G401.6 (cell line): ENCODE measurements at regions not wholly inside any gene's neighbourhood (a gene's known extent, or its start where the extent isn't known, plus 50 kb on each side); places are given as distances from the start of the nearest gene placed in this dataset.

Source experiments
- FAIRE-seq: peaks from 2 replicates; lab custom pipeline; 2012; peaks lifted over from hg19 to GRCh38; lab: Jason Lieb, UNC

DNA sequence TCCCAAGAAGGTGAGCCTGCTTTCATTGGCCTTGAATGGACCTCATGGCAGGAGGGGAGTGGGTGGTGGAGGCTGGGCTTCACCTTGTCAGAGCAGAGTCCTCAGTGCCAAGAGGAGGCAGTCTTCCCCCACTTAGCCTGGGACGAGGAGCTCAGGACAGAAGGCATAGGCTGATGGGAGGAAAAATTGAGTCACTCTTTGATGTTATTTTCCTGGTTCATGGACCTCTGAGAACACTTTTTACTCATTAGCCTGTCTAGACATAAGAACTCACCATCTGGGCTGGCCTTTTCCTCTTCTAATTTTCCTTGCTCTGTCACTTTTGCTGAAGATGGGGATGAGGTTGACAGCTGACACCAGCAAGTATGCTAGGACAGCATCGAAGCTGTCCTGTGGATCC is 225.7 kb upstream of the TNP1 start:
- FAIRE-seq, result no peak

DNA sequence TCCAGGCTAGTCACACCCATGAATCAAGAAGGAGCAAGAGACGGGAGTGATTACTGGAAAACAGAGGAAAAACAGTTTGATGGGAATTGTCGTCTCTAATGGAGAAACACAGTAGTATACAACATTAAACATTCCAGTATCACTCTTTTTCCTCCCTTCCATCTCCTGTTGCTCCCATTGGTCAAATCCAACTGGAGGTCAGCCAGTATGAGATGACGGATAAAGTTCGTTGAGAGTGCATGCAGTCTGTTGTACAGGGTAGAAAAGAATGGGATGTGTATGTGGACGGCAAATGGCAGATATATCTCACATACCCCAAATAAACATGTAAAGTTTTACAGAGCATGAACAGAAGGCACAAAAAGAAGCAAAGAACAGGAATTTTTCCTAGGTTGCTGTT is 221.9 kb upstream of the TNP1 start:
- FAIRE-seq, result no peak

DNA sequence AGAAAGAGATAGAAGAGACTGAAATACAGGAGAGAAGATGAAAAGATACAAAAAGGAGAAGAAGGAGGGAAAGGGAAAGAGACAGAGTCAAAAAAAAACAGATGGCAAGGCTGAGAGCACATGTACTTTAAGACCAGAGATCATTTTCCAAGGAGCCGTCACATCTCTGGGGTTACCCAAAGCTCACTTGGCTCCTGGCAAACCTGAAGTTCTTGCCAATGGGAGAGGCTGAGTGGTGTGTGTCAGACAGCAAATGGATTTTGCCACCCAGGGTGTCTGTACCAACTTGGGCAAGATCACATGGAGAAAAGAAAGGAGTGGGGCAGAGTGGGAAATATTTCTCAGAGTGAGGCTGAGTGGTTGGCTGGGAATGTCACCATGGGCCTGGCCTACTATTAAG is 219.3 kb upstream of the TNP1 start:
- no peak for FAIRE-seq

DNA sequence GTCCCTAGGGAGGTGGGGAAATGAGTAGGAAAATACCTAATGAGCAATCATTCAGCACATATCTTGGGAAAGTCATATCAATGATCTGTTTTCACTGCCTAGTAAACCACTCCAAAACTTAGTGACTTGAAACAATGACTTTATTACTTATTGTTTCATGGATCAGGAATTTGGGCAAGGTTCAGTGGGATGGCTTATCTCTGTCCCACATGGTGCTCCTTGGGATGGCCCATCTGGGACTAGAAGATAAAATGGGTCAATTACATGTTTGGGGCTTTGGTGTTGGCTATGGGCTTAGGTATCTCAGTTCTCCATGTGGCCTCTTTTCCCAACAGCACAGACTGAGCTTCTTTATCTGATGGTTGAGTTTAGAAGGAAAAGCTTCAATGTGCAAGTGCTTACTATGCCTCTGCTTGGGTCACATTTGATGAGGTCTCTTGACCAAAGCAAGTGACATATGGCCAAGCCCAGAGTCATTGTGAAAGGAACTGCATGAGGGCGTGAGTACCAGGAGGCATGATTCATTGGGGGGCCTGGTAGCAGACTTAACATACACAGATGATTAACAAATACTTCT is 218.1 kb upstream of the TNP1 start:
- FAIRE-seq, result no peak

DNA sequence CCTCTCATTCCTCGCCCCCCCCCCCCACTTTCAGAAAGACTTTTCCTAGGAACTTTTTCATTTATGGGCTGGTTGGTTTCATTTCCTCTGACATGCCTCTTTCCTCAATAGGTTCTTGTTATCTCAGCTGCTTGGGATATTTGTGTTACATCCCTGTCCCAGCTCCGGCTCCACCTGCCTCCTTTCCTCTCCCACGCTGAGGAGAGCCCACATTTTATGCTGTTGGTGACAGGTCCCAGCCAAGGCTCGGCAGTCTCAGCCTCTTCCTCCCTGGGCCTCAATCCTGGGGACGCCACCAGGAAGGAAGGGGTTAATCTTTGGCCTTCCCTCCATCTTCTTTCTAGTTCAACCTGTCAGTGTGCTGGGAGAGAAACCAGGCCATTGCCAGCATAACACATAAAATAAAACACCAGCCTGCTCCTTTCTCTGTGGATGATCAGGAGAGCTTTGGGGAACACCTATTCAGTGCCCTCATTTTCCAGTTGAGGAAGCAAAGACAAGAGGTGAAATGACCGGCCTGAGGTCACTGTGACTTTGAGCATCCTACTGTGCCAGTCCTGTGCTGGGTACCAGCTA is 216.9 kb upstream of the TNP1 start:
- no peak for FAIRE-seq

DNA sequence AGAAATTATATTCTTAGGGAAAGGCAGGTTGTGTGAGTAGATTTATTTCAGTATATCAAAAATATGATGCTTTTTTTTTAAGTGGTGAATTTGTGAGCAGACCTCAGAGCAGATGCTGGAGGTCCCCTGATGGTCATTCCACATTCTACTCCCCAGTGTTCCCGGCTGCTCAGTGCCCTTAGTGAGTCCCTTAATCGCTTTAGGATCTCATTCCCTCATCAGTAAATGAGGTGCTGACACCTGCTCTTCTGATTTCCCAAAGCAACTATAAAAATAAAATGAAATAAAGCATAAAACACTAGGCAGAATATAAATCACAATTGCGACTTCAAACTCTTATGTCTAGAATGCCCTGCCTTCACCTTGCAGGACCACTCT is 216.2 kb upstream of the TNP1 start:
- no peak for FAIRE-seq

DNA sequence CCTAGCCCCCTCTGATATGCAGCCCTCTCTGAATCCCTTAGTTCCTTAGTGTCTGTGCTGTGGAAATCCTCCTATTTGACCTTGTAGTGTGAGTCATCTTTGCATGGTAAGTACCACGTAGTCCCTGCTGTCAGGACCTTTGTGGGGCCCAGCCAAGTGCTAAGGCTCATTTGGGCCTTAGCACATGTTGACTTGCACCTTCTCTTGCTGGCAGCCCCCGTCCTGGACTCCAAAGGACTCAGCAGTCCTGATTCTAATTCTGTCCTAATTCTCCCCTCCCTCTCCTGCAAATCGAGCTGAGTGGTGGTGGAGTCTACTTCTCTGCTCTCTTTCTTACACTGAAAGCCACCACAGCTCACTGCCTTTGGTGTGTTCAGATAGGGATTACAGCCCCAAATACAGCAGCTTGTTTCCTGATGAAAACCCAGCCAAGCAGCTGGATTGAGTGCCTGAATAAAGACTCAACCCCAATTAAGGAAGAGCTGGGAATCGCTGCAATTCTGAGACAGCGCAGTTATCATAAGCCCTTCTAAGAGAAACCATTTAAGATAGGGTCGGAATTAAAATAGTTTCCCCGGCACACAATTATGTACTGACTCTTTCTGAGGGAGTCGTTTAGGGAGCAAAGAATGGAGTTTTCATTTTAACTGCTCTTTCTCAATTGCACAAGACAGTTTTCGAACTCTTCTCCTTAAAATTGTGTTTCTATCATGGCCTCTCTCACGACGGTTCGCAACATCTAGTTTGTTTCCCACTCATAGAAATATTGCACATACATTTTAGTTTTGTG is 215.6 kb upstream of the TNP1 start:
- FAIRE-seq, result no peak

DNA sequence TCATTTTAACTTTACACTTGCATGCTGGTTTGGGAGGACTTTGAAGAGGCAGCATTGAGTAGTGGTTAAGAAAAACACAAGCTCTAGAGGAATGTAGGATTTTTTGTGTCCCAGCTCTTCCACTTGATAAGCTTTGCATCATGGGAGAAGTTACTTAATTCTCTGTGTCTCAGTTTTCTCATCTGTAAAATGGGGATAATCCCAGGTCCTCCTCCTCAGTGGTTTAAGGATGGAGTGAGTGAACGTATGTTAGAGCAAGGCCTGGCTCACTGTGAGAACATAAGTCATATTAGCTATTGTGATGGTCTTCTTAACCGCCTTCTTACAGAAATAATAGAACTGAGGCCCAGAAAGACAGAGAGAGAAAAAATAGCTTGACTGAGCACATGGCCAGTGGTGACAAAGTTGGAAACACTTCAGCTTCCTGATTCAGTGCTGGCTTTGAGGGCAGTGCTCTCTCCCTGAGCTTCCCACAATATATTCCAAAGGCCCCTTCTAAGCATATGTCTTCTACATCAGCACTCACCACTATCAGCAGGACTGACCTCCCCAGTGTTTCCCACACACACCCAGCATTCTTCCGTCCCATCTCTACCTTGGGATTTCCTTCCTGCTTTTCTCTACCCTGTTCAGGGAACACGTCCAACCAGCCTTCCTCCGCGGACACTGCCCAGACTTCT is 214.9 kb upstream of the TNP1 start:
- FAIRE-seq, result no peak

DNA sequence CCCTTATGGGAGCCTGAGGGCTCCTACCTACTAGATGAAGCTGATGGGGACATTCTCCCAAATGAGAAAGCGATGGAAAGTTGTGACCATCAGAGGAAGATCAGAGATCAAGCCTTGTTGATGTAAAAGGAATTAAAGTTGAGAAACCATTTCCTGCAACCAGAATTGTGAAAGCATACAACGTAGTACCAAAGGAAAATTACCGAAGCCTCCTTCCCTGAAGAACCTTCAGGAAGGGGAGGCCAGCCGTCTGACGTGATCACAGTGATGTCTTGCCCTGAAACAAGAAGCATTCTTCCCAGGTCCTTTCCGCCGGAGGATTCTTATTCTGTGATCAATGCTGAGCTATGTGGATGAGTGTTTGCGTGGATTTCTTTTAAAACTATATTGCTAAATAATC is 211.6 kb upstream of the TNP1 start:
- FAIRE-seq, result no peak

DNA sequence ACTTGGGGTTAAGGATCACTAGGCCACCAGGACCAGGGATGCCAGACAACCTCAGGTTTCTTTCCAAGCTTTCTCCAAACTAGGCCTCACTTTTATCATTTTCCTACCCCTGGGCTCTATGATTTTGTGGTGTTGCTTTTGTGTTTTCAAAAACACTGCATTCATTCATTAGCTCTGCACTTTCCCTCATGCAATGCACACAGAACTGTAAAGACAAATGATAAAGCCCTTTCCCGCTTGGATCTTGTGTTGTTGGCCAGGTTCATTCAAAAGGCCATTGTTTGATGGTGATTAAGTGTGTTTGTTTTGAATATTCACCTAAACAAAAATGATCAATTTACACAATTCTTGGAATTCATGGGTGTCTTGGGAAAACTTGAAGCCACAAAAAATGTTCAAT is 210.7 kb upstream of the TNP1 start:
- FAIRE-seq, result no peak

DNA sequence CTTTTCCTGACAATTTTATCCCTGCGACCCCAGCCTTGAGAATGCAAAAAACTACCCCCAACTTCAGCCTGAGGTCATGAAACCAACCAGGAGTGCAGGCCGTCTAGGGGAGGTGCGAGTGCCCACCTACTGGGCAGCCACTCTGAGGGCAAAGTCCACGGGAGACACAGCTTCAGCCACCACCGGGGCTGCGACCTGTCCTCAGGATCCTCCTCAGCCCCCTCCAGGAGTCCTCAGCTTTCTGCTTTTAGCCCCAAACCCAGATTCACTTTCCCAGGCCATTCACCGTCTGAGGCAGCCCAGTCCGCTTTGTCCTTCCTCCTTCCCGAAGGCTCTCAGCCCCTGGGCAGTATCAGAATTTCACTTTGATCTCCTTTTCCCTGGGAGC is 210.2 kb upstream of the TNP1 start:
- no peak for FAIRE-seq

DNA sequence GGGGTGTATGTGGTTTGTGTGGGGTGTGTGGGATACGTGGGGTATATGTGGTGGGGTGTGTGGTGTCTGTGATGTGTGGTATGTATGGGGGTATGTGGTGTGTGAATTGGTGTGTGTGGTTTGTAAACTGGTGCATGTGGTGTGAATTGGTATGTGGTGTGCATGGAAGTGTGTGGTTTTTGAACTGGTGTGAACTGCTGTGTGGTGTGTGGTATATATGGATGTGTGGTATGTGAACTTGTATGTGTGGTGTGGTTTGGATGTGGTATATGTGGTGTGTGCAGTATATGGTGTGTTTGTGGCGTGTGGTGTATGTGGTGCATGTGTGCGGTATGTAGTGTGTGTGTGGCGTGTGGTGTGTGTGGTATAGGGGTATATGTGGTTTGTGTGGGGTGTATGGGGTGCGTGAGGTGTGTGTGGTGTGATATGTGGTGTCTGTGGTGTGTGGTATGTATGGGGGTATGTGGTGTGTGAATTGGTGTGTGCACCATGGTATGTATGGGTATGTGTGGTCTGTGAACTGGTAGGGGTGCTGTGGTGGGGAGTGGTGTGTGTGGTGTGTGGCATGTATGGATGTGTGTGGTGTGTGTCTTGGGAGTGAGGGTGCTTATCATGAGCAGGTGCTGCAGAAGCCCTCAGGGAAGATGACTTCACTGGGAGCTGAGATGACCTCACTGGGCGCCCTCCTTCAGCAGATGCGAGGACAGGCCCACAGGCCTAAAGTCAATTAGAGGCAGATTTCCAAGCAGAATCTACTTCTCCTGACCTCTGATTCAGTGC is 209.6 kb upstream of the TNP1 start:
- no peak for FAIRE-seq

DNA sequence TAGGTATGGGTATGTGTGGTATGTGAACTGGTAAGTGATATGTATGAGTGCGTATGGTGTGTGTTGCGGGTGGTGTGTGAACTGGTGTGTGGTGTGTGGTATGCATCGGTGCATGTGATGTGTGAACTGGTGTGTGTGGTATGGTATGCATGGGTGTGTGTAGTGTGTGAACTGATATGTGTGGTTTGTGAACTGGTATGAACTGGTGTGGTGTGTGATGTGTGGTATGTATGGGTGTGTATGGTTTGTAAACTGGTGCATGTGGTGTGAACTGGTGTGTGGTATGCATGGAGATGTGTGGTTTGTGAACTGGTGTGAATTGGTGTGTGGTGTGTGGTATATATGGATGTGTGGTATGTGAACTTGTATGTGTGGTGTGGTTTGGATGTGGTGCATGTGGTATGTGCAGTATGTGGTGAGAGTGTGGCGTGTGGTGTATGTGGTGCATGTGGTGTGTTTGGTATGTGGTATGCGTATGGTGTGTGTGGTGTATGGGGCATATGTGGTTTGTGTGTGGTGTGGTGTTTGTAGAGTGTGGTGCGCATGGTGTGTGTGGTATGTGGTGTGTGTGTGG is 208.9 kb upstream of the TNP1 start:
- FAIRE-seq, result no peak

DNA sequence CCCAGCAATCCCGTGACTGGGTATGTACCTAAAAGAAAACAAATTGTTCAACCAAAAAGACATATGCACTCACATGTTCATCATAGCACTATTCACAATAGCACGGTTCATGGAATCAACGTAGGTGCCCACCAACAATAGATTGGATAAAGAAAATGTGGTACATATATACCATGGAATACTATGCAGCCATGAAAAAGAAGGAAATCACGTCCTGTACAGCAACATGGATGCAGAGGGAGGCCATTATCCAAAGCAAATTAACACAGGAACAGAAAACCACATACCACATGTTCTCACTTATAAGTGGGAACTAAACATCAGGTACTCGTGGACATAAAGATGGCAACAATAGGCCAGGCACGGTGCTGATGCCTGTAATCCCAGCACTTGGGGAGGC is 207.9 kb upstream of the TNP1 start:
- no peak for FAIRE-seq

DNA sequence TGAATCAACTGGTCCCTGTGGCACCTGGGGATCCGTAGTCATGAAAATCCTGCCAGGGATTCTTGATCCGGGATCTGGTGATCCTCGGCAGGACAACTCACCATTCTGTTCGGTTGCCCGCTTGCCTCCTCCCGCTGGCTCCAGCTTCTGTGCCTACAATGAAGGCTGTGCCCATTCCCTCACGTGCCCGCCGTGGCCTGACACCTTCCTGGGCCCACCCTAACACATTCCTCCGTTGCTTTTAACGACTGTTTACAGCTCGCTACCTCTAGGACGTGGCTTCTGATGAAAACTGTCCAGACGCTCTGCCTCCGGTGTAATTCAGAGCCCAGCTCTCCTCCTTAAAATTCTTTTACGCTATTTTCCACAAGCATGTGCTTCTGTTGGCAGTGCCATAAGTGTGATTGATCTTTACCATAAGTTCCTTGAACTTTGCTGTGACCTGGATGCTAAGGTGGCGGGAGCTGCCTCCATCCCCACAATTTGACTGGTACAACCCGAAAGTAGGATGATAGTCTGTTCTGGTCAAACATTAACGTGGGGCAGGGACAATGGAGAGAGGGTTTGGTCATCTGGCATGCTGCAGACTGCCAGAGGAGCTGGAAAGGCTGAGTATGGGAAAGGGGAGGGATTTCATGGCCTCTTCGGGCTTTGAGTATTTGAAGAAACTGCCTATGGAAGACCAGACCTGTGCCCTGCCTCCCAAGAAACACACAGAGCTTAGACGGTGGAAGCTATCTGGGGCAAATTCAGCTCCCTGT is 206.8 kb upstream of the TNP1 start:
- no peak for FAIRE-seq

DNA sequence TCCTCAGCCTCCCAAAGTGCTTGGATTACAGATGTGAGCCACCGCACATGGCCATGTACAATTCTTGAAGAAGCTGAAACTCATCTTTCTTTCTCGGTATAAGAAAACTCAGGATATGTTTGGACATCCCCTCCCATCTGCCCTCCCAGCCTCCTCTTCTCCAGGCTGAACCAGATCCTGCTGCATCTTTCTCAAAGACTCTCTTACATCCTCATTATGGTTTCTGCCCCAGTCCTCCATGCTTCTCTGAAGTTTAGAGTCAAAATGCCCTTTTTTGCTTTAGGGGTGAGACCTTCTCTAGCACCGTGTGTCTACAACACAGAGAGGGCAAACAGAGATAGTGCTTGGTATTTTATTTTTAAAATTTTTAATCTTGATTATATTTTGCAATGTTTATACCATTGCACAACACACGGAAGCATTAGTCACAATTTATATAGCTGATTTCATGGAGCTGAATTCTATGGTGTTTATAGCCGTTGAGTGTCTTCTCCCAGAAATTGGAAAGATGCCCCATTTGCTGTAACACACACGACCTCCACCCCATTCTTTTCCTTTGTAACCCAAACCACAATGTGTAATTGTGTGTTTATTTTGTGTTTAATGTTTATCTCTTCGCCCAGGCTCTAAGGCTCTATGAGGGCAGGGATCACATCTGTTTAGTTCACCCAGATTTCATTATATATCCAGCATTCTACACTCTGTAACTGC is 206.0 kb upstream of the TNP1 start:
- FAIRE-seq, result no peak

DNA sequence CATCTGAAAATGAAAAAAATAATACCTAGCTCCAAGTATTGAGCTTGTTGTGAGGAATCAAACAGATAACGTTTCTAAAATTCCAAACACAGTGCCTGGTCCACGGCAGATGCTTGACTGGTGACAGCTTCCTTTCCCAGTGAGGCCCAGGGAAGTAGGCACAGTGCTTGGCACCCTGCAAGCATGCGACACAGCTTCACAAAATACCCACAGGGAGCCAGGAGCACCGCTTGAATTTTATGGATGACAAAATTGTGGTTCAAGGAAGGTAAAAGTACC is 205.1 kb upstream of the TNP1 start:
- FAIRE-seq, result no peak

DNA sequence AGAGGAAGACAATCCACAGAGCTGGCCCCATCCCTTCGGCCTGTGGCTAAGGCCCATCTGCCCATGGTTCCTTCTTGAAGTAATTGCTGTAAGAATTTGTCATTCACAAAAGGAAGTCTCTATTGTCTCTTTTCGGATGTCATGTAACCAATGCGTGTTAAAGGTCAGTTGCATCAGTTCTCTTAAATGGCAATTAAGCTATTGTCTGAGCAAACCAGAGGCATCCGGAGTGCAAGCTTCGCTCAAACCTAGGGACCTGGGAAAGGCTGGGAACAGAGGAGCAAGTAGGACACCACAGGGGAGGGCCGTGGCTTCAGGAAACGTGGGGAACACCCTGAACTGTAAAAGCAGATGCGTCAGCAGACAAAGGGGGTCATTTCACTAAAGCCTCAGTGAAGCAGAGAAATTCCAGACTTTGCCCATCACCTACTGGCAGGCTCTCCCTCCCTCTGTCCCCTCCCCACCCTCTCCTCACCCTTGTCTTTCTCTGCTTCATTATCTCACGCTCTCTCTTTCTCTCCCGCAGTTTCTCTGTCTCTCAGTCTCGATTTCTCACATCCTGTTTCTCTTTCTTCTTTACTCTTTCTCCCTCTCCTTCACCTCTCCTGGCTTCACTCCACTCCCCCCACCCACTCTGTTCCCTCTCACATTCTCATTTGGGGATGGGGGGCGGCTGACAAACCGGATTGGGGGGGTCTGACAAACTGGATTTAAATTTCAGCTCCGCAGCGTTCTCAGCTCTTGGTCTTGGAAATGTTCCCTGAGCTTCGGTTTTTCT is 204.6 kb upstream of the TNP1 start:
- no peak for FAIRE-seq

DNA sequence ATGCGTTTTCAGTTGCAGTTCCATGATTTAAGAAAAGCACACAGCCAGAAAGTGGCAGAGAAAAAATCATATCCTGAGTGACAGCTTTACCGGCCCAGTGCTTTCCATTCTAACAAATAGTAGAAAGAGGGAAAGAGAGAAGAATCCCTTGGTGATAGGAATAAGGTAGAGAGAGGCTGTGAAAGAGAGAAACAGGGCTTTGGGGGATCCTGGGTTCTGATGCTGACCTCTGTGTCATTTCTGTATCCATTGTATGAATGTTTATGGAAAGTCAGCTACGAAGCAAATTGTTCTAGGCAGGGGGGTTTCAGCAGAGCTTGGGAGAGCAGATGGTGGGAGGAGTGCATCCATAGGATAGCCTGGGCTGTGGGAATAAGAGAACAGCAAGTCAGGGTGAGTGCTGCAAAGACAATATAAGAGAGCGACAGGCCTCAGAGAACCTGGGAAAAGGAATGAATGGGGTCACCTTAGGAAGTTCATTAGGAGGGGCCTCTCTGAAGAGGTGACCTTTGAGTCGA is 203.4 kb upstream of the TNP1 start:
- no peak for FAIRE-seq

DNA sequence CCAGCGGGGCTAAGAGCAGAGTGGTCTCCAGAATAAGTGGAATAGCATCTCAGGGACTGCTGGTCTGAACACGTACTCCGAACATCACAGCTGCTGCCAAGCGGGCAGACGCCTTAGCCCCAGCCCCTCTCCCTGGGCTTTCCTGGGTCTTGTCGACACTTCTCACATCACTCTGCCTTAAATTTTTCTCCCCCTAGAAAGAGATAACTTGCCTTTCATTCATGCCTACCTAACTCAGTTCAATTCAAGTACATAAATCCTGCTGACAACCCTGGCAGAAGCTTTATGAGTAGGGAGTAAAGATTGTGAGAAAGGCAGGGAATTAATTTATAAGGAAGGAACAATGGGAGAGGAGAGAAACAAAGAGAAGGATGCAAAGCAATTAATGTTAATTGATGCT is 202.9 kb upstream of the TNP1 start:
- no peak for FAIRE-seq
